HL-60/S4 treated with phorbol 12-myristate 13-acetate at 8.2 ng/mL for 4 days and 3 days (cell line): ENCODE measurements at regions not wholly inside any gene's neighbourhood (a gene's known extent, or its start where the extent isn't known, plus 50 kb on each side); places are given as distances from the start of the nearest gene placed in this dataset.

ENCODE experiments used
- in situ Hi-C: fragments of 300-500 bp; cut with MboI; formaldehyde crosslinking; loops from 2 replicates; pipeline ENCODE4 v1.15.0; 2022; ENCODE audit warnings: low sequenced_read_pairs

GRCh38 chr3:189103208-189103607, 68.6 kb upstream of the TPRG1 start:
- in situ Hi-C loops, result no loop called here

- in situ Hi-C loops, result no loop called here
Measured at GRCh38 chr3:189108067-189108466, 63.7 kb upstream of the TPRG1 start.

- in situ Hi-C loops, result no loop called here
Measured at GRCh38 chr3:189108735-189109134, 63.0 kb upstream of the TPRG1 start.

- in situ Hi-C loops, result no loop called here
Measured at GRCh38 chr3:189109145-189109544, 62.6 kb upstream of the TPRG1 start.

- in situ Hi-C loops, result no loop called here
Measured at GRCh38 chr3:189117087-189117486, 54.7 kb upstream of the TPRG1 start.

- in situ Hi-C loops, result no loop called here
Measured at GRCh38 chr3:189118896-189119295, 52.9 kb upstream of the TPRG1 start.

- in situ Hi-C loops, result no loop called here
Measured at GRCh38 chr3:189119950-189120349, 51.8 kb upstream of the TPRG1 start.

GRCh38 chr3:189121092-189121491, 50.7 kb upstream of the TPRG1 start:
- in situ Hi-C loops, result no loop called here
